GM19438 (cell line): ENCODE measurements at regions not wholly inside any gene's neighbourhood (a gene's known extent, or its start where the extent isn't known, plus 50 kb on each side); places are given as distances from the start of the nearest gene placed in this dataset.
"Not testable (repeated sequence)": the region's sequence is repeated elsewhere in the genome, so short reads cannot be mapped to it uniquely, and the experiment has no call there.

Source experiments
- ATAC-seq: cut with Tn5 transposase; IDR thresholded peaks from one replicate; pipeline ENCODE4 v1.9.1; 2021; ENCODE audit warnings: low read depth; ENCODE audit not compliant: unreplicated experiment

- ATAC-seq = no peak
Measured at GRCh38 chr15:34651997-34652725, 68.7 kb upstream of the GOLGA8B start.

GRCh38 chr15:34650177-34650576 lies 66.7 kb upstream of the GOLGA8B start:
- ATAC-seq = no peak

GRCh38 chr15:34648294-34648631 lies 64.8 kb upstream of the GOLGA8B start:
- ATAC-seq = no peak

- ATAC-seq = no peak
Measured at GRCh38 chr15:34647569-34648293, 64.3 kb upstream of the GOLGA8B start.

GRCh38 chr15:34646918-34647317 lies 63.5 kb upstream of the GOLGA8B start:
- no peak for ATAC-seq

DNA sequence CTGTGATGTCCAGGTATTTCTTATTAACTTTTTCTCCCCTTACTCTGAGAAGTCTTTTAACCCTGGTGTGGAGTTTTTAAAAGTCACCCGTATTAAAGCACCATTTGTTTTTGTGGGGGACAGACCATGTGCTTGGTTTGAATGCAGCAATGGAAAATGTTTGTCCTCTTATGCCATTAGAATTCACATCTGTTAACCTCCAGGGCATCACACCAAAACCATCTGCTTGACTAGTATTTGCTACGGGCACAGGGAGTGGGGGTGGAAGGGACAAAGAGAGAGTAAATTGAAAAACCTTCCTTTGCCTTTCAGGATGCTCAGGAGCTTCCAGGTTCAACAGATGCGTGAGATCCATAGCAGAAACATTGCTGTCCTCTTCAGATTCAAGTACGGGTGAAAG lies 61.4 kb upstream of the GOLGA8B start:
- ATAC-seq = no peak

DNA sequence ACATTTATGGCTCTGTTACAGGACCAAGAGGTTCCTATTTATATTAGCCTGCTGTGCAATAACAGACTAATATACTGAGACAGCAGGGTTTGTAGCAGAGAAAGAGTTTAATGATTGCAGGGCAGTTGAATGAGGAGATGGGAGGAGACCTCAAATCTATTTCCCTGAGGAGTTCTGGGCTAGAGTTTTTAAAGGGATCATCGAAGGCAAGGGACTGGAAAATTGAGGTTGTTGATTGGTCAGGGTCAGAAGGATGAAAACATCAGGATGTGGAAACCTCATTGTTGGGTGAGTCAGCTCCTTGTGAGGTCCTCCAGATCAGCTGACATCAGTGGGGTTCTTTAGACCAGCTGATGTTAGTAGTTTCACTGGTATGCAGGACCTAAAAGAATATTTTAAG lies 60.6 kb upstream of the GOLGA8B start:
- ATAC-seq = no peak

DNA sequence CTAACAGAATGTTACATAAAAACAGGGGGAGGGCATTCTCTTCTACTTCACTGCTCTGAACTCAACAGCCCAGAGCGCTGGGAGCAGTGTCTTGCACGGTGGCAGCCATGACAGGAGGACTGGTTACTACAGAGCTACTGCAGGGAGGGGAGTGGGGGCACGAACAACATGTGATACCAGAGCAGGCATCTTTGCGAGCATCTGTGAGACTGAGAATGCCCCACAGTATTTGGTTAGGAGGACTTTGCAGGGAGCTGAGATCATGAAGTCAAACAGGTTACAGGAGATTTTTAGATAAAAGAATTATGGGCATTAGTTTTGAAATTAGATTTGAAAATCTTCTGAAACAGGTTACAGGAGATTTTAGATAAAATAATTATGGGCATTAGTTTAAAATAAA lies 58.8 kb upstream of the GOLGA8B start:
- ATAC-seq = no peak

- no peak for ATAC-seq
Measured at GRCh38 chr15:34640661-34641060, 57.2 kb upstream of the GOLGA8B start.

GRCh38 chr15:34637305-34637704 lies 53.9 kb upstream of the GOLGA8B start:
- ATAC-seq = no peak

GRCh38 chr15:34633602-34634001 lies 50.2 kb upstream of the GOLGA8B start:
- not testable (repeated sequence) for ATAC-seq
